ENCODE measurements at regions not wholly inside any gene's neighbourhood (a gene's known extent, or its start where the extent isn't known, plus 50 kb on each side); places are given as distances from the start of the nearest gene placed in this dataset.

- DNase-seq: no peak
Observed at GRCh38 chr10:131492211-131492857, 180.8 kb upstream of the TCERG1L start.

GRCh38 chr10:131493432-131493831 is 181.9 kb upstream of the TCERG1L start:
- DNase-seq: no peak

- no peak for DNase-seq
Observed at GRCh38 chr10:131494451-131494850, 182.9 kb upstream of the TCERG1L start.

- no peak for DNase-seq
Observed at GRCh38 chr10:131495224-131495623, 183.7 kb upstream of the TCERG1L start.

- DNase-seq: no peak
Observed at GRCh38 chr10:131495892-131496291, 184.4 kb upstream of the TCERG1L start.

GRCh38 chr10:131496351-131497052 is 185.0 kb upstream of the TCERG1L start:
- no peak for DNase-seq

GRCh38 chr10:131499566-131499965 is 188.0 kb upstream of the TCERG1L start:
- DNase-seq: no peak

- no peak for DNase-seq
Observed at GRCh38 chr10:131500181-131500580, 188.7 kb upstream of the TCERG1L start.

GRCh38 chr10:131500892-131501291 is 189.4 kb upstream of the TCERG1L start:
- no peak for DNase-seq

- no peak for DNase-seq
Observed at GRCh38 chr10:131503992-131504391, 192.5 kb upstream of the TCERG1L start.

GRCh38 chr10:131511391-131511790 is 199.9 kb upstream of the TCERG1L start:
- no peak for DNase-seq

- no peak for DNase-seq
Observed at GRCh38 chr10:131512852-131513251, 201.3 kb upstream of the TCERG1L start.

GRCh38 chr10:131513445-131513844 is 201.9 kb upstream of the TCERG1L start:
- DNase-seq: no peak

- no peak for DNase-seq
Observed at GRCh38 chr10:131513901-131514300, 202.4 kb upstream of the TCERG1L start.

GRCh38 chr10:131514454-131514853 is 202.9 kb upstream of the TCERG1L start:
- DNase-seq: no peak

- DNase-seq: no peak
Observed at GRCh38 chr10:131516285-131516684, 204.8 kb upstream of the TCERG1L start.

- DNase-seq: no peak
Observed at GRCh38 chr10:131517781-131518180, 206.3 kb upstream of the TCERG1L start.

GRCh38 chr10:131519723-131520605 is 208.4 kb upstream of the TCERG1L start:
- no peak for DNase-seq

- DNase-seq: no peak
Observed at GRCh38 chr10:131531265-131532190, 220.0 kb upstream of the TCERG1L start.

- DNase-seq: no peak
Observed at GRCh38 chr10:131532291-131532690, 220.8 kb upstream of the TCERG1L start.

- DNase-seq: no peak
Observed at GRCh38 chr10:131532745-131533341, 221.3 kb upstream of the TCERG1L start.

Measured in activated CD4-positive, alpha-beta T cell treated with anti-CD3 and anti-CD28 coated beads, Interleukin-2, amount 50 U/mL, for 16 hours (primary cell).